NCI-H345 treated with DMSO at 0.1 percent for 48 hours (cell line): ENCODE measurements at regions not wholly inside any gene's neighbourhood (a gene's known extent, or its start where the extent isn't known, plus 50 kb on each side); places are given as distances from the start of the nearest gene placed in this dataset.
"Not testable (repeated sequence)": the region's sequence is repeated elsewhere in the genome, so short reads cannot be mapped to it uniquely, and the experiment has no call there.

Experiments
- DNase-seq: peaks from one replicate; lab custom pipeline; 2025; ENCODE audit not compliant: unreplicated experiment; lab: John Stamatoyannopoulos, UW

DNA sequence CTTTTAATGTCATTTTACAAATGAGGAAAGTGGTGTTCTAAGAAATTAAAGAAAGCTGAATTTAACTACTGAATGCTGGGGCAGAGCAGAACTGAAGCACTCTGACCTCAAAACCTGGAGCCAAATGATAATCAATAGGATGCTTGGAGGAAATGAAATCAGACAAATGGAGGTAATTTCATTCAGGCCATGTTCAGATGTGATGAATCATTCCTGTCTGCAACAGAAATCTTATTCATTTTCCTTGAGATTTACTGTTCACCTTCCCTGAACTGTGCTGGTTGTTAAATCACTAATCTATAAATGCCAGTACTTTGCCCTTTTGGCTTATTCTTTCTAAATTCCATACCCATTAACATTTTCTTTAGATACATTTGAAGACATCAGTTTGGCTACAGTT, 85.6 kb upstream of the SNX7 start:
- no peak for DNase-seq

DNA sequence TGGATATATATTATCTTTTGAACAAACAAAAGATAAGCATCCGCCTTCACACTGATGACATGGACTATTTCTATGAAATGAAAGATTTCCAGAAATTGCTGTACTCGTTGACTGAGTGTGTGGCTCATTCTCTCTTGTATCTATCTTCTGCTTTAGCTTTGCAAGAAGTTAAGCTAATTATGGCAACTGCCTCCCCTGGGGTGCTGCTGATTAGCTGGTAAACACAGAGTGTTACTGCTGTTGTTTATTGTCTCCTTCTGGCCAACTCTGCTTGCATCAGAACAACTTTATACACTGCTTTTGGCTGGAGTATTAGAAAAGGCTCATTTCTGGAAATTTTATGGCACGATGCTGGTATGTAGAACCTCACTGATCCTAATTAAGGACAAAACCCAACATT, 95.6 kb upstream of the SNX7 start:
- no peak for DNase-seq

DNA sequence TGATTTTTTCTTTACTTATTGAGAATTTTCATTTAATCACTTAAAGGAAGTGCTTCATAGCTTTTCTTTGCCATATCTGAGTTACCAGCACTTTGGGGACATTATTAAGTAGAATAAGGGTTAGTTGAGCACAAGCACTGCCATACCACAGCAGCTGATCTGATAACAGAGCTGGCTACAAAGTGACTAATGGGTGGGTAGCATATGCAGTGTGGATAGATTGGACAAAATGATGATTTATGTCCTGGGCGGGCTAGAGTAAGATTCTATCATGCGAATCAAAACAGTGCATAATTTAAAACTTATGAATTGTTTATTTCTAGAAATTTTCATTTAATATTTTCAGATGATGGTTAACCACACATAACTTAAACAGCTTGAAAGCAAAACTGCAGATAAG, 102.2 kb upstream of the SNX7 start:
- DNase-seq, result no peak

GRCh38 chr1:98557895-98558294, 103.6 kb upstream of the SNX7 start:
- no peak for DNase-seq

DNA sequence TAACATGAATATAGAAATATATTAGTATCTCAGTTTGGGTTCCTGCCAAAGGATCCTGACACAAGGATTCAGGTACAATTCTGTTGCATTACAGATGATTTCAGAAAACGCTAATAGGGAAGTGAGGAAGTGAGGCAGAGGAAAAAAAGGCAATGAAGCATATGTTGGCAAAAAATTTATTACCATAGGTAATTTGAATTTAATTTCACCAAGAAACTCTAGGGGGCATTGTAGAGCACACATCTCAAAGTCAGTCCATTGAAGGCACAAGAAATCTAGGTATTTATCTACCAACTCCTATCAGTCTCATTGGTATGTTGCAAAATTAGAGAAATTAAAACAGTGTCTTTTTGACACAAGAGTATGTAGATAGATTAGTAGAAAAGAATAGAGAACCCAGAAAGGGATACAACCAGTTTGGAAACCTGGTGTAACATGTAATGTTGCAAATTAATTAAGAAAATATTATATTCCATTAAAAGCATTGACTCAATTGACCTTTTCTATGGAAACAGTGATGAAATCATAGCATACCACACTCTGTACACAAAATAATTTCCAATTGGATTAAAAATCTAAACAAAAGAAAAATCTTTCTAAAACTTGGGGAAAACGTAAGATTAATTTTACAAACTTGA, 104.9 kb upstream of the SNX7 start:
- no peak for DNase-seq

DNA sequence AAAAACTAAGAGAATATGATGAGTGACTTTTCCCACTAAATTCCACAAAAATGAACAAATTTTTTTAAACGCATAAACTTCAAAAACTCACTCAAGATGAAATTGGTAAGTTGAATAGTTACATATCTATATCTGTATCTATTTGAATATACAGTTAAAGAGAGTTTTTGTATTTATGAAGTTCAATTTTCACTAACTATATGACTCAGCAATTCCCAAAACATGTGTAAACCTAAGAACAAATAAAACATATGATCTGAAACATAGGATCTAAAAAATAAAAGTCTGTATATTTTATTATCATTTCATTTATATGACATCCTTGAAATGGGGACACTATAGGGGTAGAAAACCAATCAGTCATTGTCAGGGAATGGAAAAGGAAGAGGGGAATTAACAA, 105.7 kb upstream of the SNX7 start:
- DNase-seq, result no peak

DNA sequence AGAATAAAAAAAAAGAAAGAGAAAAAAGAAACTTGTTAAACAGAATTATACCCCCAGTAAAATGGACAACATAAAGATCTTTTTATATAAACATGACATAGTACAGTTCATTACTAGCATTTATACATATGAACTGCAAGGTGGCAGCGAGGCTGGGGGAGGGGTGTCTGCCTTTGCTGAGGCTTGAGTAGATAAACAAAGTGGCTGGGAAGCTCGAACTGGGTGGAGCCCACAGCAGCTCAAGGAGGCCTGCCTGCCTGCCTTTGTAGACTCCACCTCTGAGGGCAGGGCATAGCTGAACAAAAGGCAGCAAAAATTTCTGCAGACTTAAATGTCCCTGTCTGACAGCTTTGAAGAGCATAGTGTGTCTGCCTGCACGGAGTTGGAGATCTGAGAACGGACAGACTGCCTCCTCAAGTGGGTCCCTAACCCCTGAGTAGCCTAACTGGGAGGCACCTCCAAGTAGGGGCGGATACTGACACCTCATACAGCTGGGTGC, 108.9 kb upstream of the SNX7 start:
- not testable (repeated sequence) for DNase-seq

DNA sequence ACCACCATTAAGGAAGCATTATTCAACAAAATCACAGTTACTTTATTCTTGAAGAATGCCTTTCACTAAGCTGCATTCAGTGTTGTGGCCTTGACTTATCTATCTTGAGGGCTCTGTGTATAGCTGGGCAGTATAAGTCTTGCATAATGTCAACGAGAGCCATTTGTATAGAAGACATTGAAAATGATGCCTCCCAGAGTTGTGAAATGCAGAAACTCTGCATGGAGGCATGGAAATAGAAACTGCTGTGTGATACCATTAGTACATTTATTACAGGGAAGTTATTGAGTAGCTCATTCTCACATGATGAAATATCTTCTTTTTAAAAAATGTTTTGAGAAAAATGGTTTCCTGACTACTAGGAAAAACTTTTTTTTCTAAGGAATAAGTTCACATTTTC, 111.4 kb upstream of the SNX7 start:
- DNase-seq, result no peak

DNA sequence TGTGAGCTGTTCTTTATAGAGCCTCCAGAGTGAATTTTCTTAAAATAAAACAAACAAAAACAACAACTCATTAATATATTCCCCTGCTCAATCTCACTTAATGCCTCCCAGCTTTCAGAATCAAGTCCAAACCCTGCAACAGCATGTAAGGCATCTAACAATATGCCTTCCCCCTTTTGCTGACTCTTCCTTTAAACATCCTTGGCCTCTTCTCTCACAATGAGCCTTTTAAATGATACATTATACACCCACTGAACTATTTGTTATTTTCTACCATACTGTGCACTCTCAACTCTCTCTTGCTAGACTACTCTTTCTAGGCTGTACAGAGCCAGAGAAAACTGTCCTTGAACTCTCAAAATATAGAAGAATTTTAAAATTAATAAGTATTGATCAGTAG, 115.2 kb upstream of the SNX7 start:
- DNase-seq, result no peak

DNA sequence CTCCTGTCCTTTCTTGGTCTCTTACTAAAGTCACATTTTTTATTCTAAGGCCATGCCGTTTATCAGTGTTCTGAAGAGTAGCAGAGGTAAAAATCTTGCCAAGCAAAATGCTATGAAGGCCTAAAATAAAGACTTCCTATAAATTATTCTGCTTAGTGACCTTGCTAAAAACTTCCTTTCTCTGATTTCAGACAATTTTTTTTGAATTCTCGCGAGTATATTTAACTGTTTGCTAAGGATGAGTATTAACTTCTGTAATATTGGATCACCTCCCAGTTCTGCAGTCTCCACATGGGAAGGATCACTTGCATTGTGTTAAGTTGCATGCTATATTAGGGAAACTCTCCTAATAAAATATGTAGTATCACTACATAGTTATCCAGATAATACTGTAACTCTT, 123.4 kb upstream of the SNX7 start:
- DNase-seq, result no peak

- no peak for DNase-seq
Measured at GRCh38 chr1:98523256-98523655, 138.3 kb upstream of the SNX7 start.

- DNase-seq, result no peak
Measured at GRCh38 chr1:98516306-98516705, 145.2 kb upstream of the SNX7 start.

DNA sequence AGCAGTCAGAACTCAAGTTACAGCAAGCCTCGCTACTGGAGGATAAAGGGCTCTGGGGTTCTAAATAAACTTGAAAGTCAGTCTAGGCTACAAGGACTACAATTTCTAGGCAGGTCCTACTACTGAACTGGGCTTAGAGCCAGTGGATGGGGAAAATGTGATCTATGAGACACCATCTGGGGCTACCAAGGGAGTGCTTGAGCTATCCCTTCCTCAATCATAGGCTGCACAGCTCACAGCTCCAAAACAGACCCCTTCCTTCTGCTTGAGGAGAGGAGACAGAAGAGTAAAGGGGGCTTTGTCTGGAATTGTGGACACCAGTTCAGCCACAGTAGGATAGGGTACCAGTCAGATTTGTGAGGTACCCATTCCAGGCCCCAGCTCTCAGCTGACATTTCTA, 145.8 kb upstream of the SNX7 start:
- DNase-seq, result no peak

DNA sequence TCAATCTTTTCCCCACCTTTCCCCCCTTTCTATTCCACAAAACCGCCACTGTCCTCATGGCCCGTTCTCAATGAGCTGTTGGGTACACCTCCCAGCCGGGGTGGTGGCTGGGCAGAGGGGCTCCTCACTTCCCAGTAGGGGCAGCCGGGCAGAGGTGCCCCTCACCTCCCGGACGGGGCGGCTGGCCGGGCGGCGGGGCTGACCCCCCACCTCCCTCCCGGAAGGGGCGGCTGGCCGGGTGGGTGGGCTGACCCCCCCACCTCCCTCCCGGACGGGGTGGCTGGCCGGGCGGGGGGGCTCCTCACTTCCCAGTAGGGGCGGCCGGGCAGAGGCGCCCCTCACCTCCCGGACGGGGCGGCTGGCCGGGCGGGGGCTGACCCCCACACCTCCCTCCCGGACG, 149.3 kb upstream of the SNX7 start:
- not testable (repeated sequence) for DNase-seq

DNA sequence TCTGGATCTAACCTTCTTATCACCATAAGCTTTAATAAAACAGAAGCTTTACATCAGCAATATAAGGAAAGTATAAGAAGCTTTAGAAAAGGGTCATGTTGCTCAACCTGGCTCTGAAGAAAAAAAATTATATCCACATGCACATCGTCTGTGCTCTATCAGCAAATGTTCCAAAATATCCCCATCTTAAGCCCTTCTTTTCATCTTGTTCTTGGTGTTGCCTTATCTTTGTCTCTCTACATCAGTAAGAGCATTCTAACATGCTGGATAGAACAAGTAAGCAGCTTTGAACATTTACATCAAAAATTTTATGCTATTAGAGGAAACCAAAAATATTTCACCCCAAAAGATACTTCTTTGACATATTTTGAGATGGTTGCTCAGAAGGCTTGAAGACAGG, 157.8 kb upstream of the SNX7 start:
- no peak for DNase-seq

DNA sequence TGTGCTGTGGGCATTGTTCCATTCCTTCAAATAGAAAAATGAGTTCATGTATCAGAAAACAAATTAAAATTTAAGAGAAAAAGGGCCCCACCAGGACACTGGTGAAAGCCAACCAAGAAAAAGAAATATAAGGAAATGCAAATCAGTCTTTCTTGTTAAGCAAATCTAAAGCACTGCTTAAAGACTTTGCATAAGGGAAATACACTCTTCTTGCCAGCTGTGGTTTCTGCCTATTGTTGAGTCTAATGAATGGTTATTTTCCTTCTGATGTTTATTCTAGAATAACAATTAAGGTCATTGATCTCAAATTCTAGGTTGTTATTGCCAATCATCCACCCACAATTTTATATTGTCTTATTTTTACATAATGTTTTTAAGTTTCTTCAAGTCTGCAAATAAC, 158.6 kb upstream of the SNX7 start:
- DNase-seq, result no peak

- DNase-seq, result no peak
Measured at GRCh38 chr1:98500324-98500723, 161.2 kb upstream of the SNX7 start.

- no peak for DNase-seq
Measured at GRCh38 chr1:98498651-98499050, 162.9 kb upstream of the SNX7 start.

- DNase-seq, result no peak
Measured at GRCh38 chr1:98497497-98497896, 164.0 kb upstream of the SNX7 start.

DNA sequence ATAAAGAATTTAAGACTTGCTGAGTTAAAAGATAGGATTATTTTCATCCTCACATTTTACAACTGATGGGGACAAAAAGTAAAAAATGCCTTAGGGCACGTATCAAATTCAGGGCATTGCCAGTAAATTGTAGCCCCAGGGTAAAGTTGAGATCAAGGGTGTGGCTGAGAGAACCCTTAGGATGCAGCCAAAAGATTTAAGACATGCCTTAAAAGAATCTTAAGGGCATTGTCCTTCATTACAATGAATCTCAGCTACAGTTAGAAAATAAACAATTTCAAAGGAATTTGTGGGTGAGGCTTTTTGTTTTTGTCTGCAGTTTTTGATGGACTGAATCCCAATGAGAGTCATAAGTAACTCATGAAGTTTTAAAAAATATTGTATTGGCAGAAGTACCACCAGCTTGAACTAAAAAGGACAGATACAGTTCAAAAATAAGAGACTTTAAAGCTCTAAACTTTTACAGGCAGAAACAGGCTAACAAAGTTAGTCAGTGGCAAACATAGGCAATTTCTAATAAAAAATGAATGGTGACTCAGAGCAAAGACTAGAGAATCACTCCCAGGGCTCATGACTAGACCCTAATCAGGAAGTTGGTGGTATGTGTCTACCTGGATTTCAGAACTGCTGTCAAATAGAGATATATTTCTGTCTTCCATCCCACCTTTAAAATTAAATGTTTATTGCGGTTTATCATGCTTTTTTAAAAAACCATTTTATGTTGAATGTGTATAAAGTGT, 165.1 kb upstream of the SNX7 start:
- no peak for DNase-seq

GRCh38 chr1:98493469-98493868, 168.1 kb upstream of the SNX7 start:
- no peak for DNase-seq

GRCh38 chr1:98490099-98490498, 171.4 kb upstream of the SNX7 start:
- DNase-seq, result no peak

- no peak for DNase-seq
Measured at GRCh38 chr1:98487620-98488019, 173.9 kb upstream of the SNX7 start.
